HG03103 (cell line): ENCODE measurements at regions not wholly inside any gene's neighbourhood (a gene's known extent, or its start where the extent isn't known, plus 50 kb on each side); places are given as distances from the start of the nearest gene placed in this dataset.
"Not testable (repeated sequence)": the region's sequence is repeated elsewhere in the genome, so short reads cannot be mapped to it uniquely, and the experiment has no call there.

Experiments
- ATAC-seq: cut with Tn5 transposase; IDR thresholded peaks from one replicate; pipeline ENCODE4 v1.9.1; 2021; ENCODE audit warnings: low read depth; ENCODE audit not compliant: unreplicated experiment

- not testable (repeated sequence) for ATAC-seq
Observed at GRCh38 chr13:109265438-109265742, 521.0 kb downstream of the IRS2 start.

GRCh38 chr13:109264603-109265437 lies 521.6 kb downstream of the IRS2 start:
- not testable (repeated sequence) for ATAC-seq

- ATAC-seq, result not testable (repeated sequence)
Observed at GRCh38 chr13:109257761-109258157, 528.6 kb downstream of the IRS2 start.
